Dermis blood vessel endothelial cell (primary cell): ENCODE measurements at regions not wholly inside any gene's neighbourhood (a gene's known extent, or its start where the extent isn't known, plus 50 kb on each side); places are given as distances from the start of the nearest gene placed in this dataset.
A peak's percentile ranks its signal among the peaks of the same experiment; 100 is the strongest.

Experiments used
- DNase-seq: peaks from one replicate; pipeline ENCODE4 v3.0.0; 2010

DNA sequence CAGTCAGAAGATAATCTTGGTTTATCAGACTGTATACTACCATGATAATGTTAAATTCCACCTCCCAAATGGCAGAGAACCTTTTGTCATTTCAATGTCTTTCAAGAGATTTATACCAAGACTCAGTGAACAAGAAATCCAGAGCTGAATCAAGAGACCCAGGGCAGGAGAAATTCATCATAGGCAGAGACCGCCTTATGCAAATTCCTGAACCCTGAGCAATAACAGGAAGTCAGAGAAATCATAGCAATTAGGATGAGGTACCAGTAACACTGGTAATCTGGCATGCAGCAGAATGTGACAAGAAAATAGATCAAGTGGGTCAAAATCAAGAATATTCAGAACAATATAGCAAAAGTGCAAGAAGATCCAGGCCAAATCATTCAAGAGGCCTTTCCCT lies 412.4 kb upstream of the LRATD1 start:
- no peak for DNase-seq

DNA sequence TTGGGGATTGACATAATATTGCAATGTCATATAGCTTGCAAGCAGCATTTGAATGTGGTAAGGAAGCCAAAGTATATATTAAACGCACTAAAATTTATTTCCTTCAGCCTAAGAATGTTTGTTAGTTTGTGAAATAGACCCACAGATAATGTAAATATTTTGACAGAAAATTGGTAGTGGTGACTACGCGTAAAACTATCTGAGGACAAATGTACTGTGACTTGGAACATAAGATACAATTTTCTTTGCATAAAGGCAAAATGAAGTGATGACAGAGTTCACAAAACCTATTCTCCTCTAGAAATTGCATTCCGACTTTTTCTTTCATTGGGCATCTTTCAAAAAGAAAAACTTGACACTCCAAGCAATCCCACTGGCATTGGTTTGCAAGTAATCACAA lies 411.1 kb upstream of the LRATD1 start:
- no peak for DNase-seq

DNA sequence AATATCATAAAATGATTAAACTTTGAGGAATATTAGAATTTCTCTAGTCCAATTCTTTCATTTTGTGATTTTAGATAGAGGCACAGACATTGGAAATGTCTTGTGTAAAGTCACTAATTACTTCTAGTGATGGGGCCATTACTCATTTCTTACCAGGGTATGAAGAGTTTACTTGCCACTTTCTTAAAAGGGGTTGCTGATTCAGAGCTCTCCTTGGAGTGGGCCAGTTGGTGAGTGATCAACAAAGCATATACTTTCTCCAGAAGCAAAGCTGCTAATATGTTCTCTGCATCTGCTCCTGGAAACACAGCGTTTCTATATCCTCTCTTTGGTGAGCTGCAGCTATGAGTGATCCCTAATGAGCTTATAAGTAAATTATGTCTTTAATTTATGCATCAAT lies 408.9 kb upstream of the LRATD1 start:
- DNase-seq = no peak

DNA sequence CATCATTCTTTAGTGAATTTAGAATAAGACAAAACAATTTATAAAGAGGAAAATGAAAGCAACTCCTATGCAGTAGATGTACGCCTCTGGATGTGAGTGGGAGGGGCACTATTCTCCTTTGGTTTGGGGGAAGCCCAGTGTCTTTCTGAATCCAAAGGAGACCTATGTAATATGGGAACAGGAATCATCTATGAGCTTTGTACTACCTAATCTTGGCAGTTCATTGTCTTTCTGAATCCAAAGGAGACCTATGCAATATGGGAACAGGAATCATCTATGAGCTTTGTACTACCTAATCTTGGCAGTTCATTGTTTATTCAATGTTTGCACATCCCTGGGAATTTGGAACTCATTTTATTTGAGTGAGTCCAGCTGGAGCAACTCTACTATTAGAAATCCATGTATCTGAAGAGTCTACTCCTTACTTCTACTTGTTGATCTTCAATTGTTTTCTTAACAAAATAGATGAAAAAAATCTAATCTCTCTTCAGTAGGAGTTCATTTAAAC lies 401.1 kb upstream of the LRATD1 start:
- no peak for DNase-seq

DNA sequence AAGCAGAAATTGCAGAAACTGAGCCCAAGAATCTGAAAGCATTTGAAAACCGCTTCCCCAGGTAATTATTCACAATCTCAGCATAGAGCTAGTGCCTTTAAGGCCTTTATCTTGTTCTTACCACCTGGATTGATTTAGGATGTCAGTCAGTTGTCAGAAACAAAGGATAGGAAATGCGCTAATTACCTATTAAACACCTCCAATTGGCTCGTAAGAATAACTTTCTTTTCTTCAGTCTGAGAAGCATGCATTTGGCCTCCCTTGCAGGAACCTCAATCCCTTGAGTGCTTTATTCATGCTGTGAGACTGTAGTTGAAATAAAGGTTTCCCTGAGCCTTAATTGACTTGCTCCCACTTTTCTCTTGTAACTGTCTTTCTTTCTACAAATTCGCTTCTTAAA lies 400.3 kb upstream of the LRATD1 start:
- DNase-seq = no peak

DNA sequence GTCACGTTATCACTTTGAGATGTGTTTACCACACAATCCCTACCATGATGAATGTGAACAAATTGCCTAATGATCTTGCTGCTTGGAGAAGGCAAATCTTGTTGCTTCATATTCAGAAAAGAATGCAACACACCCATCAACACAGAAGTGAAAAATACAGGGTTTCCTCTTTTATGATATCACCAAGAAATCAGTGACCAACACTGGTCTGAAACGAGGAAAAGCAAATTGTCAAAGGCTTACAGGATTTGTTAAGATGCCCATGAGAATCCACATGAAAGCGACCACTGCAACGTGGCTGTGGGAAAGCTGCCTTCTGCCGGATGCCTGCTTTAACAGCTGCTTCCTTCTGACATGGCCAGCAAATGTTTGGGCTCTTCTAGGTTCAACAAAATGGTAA lies 397.6 kb upstream of the LRATD1 start:
- DNase-seq = peak; percentile 70

DNA sequence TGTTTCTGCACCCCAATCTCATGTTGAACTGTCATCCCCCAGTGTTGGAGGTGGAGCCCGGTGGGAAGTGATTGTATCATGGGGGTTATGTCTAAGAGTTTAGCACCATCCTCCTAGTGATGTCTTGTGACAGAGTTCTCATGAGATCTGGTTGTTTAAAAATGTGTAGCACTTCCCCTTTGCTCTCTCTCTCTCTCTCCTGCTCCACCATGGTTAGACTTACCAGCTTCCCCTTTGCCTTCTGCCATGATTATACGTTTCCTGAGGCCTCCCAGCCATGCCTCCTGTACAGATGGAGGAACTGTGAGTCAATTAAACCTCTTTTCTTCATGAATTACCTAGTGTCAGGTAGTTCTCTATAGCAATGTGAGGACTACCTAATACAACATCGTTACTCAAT lies 396.9 kb upstream of the LRATD1 start:
- DNase-seq = peak; percentile 10

DNA sequence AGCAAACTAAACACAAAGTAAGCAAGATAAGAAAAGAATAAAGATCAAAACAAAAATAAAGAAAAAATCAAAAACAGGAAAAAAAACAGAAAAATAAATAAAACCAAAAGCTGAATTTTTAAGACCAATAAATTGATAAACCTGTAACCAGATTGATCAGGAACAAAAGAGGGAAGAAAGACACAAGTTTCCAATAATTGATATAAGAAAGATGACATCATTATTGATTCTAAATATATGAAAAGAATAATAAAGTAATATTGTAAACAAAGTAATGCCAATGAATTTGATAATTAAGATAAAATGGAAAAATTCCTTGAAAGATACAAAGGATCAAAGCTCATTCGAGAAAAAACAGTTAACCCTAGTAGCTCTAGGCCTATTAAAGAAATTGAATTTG lies 394.6 kb upstream of the LRATD1 start:
- no peak for DNase-seq

DNA sequence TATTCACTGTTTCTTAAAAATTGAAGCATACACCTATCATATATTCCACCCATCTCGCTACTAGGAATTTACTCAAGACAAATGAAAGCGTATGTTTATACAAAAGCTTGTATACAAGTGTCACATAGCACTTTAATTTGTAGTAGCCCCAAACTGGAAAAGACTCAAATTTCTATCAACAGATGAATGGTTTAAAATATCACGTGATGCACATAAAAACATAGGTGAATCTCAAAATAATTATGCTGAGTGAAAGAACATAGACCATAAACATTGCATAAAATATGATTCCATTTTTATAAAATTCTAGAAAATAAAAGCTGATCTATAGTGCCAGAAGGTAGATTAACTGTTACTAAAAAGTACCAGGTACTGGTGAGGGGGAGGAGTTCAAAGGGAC lies 392.9 kb upstream of the LRATD1 start:
- DNase-seq = no peak

DNA sequence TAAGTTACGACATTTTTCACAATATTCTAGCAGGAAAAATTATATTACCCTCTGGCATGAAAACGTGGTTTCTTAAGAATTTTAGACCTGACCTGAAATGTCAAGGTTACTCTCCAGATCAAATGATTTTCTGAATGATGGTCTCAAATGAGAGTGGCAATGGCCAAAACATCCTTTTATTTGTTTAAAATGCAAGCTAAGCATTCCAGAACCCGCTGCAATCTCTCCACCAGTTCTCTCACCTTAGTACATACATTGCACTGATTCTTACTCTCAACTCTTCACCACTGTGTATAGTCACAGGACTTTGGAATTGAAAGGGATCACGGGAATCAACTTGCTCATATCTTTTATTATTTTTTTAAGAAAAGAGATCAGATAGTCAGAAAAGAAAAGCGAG lies 391.6 kb upstream of the LRATD1 start:
- no peak for DNase-seq

DNA sequence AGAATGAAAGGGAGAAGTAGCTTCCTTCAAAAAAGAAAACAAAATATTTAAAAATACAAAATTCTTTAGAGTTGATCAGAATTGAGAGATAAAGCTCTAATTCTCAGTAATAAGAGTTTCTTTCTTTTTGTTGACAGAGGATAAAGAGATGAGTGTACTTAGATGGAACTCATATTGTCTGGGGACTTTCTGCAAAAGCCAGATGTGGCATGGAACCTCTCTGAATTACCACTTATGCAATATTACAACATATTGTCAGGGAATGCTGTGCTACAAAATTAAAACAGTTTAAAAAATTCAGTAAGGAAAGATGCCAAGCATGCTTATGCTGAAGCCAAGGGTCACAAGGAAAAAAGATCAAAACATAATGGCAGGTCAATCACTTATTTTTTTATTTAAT lies 386.6 kb upstream of the LRATD1 start:
- no peak for DNase-seq

DNA sequence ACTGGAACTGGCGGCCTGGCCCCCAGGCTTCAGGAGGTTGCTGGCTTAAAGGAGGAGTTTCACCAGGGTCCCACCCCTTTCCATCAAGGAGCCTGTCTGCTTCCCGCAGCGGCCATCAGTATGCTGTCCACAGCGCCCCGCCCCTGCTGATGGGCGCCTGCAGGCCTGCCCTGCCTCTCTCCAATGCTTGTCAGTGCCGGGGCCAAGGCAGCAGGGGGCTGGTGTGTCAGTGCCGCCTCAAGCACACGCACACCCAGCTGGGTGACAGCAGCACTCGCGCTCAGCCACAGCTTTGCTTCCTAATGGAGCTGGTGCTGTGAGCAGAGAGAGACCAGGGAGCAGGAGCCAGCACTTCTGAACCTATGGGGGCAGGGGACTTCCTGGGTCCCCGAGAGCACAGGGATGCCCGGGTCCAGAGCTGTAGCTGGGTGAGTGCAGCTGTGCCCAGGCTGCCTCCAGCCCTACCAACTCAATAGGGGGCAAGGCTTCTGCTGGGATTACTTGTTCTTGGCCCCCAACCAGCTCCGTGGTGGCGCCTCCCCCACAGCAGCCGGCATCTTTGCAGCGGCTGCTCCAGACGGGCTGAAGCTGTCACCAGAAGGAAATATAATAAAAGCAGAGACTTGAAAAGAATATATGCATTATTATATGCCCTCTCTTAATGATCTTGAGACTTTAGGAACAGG lies 377.2 kb upstream of the LRATD1 start:
- no peak for DNase-seq

DNA sequence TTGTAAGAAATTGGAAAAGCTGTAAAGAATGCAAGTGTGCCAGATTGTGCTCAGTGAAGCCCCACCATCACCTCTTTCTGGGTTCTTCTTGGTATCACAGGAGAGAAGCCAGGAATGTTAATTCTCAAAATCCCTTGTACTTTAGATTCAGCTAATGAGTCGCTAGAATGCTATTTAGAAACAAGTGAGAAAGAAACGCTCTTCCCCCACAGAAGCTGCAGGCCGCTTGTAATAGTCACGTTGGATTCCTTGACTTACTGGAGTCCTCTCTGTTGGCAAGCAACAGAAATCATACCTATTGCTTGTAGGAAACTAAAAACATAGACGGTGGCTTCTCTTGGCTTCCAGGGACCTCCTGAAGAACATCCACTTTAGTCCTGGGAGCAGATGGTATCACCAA lies 375.6 kb upstream of the LRATD1 start:
- no peak for DNase-seq

DNA sequence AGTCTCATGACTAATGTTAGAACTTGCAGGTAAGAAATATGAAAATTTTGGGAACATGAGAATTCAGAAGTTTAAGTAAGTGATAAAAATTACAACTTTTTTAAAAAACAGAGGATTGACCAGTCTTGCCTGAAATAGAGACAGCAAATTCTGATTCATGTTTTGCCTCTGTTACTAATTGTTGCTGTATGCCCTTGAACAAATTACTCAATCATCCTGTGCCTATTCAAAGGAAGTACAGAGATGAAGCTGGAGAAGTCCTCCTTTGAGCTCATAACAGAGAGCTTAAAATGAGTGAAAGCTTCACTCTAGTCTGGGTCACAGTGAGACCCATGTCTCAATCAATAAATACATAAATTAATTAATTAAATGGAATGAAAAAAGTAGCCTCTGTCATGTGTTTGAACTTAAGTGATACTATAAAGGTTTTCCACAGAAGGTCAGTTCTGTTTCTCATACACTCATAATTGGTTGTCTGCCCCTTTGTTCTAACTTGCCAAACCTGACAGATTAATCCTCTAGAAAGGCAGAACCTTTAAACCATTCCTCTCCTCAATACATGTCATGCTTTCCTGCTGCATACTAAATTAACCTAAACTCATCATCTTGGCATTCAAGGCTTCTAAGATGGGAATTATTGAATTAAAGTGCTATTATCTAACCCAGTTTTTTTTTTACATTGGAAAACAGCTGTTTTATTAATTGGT lies 374.6 kb upstream of the LRATD1 start:
- no peak for DNase-seq

DNA sequence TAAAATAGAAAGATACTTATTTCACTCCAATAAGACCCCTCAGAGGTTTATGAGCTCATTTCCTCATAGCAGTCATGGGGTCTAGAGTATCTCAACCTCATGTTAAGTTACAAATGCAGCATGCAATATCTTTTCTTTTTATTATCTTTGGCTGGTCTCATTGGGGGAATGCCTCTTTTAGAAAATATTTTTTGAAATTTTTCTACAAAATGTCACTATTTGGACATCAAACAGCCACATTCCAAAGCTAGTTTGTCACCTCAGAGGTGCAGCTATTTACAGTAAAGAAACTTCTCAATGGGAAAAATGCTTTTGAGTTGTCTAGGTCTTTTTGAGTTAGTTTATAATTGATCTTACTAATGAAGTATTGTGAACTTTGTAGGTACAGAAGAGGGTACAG lies 370.7 kb upstream of the LRATD1 start:
- no peak for DNase-seq

DNA sequence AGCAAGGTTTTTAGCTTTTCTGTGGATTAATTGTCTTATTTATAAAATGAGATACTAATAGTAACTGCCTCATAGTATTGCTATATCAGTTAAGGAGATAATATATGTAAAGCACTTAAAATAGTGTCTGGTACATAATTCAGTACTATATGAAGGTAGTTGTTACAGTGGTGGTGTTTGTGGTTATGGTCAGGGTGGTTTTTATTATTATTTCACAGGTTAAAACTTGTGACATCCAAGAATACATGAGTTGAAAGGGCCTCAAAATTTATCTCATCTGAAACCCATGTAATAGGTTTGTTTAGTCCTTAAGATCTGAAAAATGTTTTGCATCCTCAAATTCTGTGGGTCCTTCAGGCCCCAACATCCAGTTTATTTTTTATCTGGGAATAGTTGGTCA lies 369.5 kb upstream of the LRATD1 start:
- no peak for DNase-seq

DNA sequence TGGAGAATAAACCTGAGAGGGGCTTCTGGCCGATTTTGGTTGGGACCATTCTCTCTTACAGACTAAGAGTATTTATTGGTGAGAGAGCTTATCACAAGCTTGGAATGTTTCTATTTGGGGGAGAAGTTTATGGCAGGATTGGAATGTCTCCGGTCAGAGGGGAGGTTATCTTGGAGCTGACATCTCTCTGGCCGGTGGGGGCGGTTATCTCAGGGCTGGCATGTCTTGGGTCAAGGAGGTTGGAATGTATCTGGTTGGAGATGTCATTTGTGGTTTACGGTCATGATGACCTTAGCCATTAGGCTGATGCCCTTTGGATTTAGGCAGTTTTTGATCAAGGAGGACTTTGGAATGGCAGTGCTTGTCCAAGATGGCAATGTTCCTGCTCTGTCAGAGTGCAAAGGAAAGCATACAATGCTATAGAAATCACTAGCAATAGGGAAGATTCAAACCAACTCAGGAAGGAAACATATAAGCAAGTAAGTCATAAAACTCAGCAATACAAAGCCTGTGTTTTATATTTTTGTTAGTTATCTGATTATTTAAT lies 362.4 kb upstream of the LRATD1 start:
- no peak for DNase-seq

DNA sequence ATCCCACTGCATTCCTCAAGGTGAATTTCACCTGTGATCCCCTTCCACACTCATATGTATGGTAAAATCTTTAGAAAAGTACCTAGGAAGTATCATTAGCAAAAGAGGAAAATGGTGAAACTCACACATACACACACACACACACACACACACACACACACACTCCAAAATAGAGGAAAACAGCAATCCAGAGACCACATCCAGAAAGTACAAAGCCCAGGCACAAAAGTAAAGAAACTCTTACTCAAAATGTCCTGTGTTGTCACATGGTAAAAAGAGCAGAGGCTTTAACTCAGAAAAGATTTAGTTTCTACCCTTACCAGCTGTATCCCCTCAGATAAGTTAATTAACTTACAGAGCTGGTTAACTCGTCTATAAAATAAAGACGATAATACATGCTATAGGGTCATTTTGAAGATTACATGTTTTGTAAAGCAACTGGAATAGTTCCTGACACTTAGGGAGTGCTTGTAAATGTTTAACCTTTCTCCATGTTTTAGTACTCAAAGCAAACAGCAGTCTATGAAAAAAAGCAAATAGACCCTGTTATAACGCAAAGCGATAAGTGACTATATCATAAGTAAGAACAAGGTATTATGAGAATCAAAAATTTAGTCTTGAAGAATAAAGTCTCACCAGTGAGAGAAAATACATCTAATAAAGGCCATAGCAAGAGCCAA lies 360.0 kb upstream of the LRATD1 start:
- no peak for DNase-seq

DNA sequence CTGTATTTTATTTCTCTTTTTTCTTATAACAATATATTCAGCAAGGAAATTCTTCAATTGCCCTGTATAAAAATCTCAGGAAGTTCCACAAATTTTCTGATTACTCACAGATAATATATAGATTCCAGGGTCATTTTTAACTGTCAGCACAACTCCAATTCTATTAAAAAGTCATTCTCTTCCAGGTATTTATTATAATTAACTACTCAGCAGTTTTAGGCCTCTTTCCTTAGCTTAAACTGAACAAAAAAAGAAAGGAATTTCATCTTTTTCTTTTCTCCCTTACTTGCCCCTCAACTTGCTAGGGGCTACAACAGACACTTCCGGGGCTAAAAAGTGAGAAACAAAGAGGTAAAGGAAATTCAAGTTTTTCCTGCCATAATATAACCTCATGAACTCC lies 358.9 kb upstream of the LRATD1 start:
- DNase-seq = no peak

DNA sequence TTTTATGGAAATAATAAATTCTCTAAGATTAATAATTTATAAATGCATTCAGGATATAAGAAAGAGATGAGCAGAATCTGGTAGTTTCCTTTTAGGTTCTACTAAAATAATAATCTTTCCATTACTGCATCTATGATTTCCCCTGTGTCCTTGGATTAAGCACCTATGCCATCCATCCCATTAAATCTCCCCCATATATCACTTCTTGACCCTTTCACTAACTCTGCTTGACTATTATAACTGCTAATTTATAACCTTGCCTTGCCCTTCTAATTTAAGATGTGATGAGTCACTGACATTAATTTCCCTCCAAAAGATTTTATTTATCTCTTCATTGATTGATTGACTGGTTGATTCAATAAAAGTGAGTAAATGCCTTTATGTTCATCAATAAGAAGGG lies 348.3 kb upstream of the LRATD1 start:
- DNase-seq = no peak

DNA sequence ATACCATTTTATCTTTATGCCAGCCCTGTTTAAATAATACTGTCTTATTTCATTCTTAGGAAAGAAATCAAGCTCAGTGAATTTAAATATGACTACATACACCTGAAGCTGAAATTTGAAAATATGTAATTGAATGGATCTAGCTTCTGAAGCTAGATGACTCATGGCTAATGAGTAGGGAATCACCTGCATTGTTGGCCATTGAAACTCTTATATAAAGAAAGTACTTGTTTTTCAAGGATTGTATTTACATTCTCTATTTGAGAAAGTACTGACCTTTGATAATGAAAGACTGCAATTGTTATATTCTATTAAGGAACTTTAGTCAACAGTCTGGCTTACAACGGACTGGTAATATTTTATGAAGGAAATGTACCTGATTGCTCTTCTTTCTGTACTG lies 346.7 kb upstream of the LRATD1 start:
- no peak for DNase-seq

DNA sequence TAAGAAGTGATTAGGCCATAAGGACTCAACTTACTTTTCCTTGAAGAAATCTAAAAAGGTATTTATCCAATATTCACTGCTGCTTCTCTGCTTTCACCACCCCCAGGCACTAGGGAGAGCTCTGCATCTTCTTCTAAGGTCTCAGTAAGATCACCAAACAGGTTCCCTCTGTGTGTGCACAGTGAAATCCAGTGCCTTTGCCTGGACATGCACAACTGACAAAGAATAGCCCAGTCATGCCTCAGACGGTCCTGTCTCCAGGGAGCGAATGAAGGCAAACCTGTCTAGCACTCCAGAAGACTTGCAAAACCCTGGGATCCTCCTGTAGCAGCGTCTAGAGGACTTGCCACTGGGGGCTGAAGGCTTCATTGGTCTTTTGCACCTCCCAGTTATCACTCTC lies 344.5 kb upstream of the LRATD1 start:
- no peak for DNase-seq

DNA sequence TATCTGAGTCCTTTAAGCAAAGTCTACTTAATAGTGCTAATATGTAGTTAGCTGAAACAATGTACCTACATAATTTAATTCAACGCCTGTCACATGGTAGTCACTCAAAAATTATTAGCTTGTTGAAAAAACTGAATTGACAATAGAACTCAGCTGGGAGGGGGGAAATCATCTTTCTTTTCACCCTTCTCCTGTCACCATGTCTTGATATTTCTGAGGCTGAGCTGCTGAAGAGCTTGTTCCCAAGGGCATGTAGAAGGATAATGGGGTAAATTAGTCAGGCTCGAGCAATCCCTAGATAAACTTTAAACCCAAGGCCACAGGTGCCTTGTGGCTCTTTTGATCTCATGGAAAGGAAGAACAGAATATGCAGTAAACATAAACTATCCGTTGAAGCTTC lies 339.6 kb upstream of the LRATD1 start:
- no peak for DNase-seq

DNA sequence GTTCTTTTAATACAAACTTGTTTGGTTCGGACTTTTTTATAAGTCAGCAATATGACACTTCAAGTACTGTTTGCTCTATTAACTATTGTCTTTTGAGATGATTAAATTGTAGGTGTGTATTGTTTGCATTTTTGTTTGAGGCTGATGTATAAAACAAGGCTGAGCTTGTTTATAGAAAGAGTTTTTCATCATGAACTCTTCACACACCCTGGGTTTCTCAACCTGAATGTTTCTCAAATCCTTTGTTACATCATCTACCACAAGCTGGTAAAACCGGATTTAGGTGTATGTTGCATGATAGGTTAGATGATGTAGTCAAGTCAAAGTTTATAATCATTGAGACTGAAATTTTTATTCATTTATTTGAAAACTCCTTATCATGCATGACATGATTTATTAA lies 335.2 kb upstream of the LRATD1 start:
- no peak for DNase-seq
